HG03159 (cell line): ENCODE measurements at regions not wholly inside any gene's neighbourhood (a gene's known extent, or its start where the extent isn't known, plus 50 kb on each side); places are given as distances from the start of the nearest gene placed in this dataset.
"Not testable (repeated sequence)": the region's sequence is repeated elsewhere in the genome, so short reads cannot be mapped to it uniquely, and the experiment has no call there.

Source experiments
- ATAC-seq: cut with Tn5 transposase; IDR thresholded peaks from one replicate; pipeline ENCODE4 v1.9.1; 2021; ENCODE audit warnings: mild to moderate bottlenecking, moderate library complexity; ENCODE audit not compliant: unreplicated experiment

GRCh38 chr6:81625216-81625615 is 127.3 kb downstream of the TENT5A start:
- ATAC-seq = no peak

- no peak for ATAC-seq
Measured at GRCh38 chr6:81624453-81624852, 128.0 kb downstream of the TENT5A start.

GRCh38 chr6:81623106-81623759 is 129.2 kb downstream of the TENT5A start:
- ATAC-seq = no peak

- ATAC-seq = no peak
Measured at GRCh38 chr6:81621816-81622395, 130.6 kb downstream of the TENT5A start.

GRCh38 chr6:81614292-81614691 is 138.2 kb downstream of the TENT5A start:
- no peak for ATAC-seq

GRCh38 chr6:81613606-81614005 is 138.9 kb downstream of the TENT5A start:
- no peak for ATAC-seq

- no peak for ATAC-seq
Measured at GRCh38 chr6:81612136-81612535, 140.3 kb downstream of the TENT5A start.

- no peak for ATAC-seq
Measured at GRCh38 chr6:81609736-81610135, 142.7 kb downstream of the TENT5A start.

GRCh38 chr6:81608776-81609175 is 143.7 kb downstream of the TENT5A start:
- no peak for ATAC-seq

- no peak for ATAC-seq
Measured at GRCh38 chr6:81606965-81607381, 145.5 kb downstream of the TENT5A start.

- ATAC-seq = no peak
Measured at GRCh38 chr6:81605526-81605925, 147.0 kb downstream of the TENT5A start.

- ATAC-seq = no peak
Measured at GRCh38 chr6:81601918-81602317, 150.6 kb downstream of the TENT5A start.

GRCh38 chr6:81600488-81600887 is 152.0 kb downstream of the TENT5A start:
- not testable (repeated sequence) for ATAC-seq

GRCh38 chr6:81594501-81594900 is 158.0 kb downstream of the TENT5A start:
- ATAC-seq = no peak

- no peak for ATAC-seq
Measured at GRCh38 chr6:81590314-81590691, 162.2 kb downstream of the TENT5A start.

GRCh38 chr6:81589465-81590313 is 162.8 kb downstream of the TENT5A start:
- no peak for ATAC-seq

- ATAC-seq = not testable (repeated sequence)
Measured at GRCh38 chr6:81585686-81586085, 166.8 kb downstream of the TENT5A start.

GRCh38 chr6:81584156-81584555 is 168.3 kb downstream of the TENT5A start:
- ATAC-seq = not testable (repeated sequence)

GRCh38 chr6:81575442-81575841 is 177.0 kb downstream of the TENT5A start:
- no peak for ATAC-seq

- ATAC-seq = no peak
Measured at GRCh38 chr6:81572020-81572419, 180.5 kb downstream of the TENT5A start.

- no peak for ATAC-seq
Measured at GRCh38 chr6:81570681-81571080, 181.8 kb downstream of the TENT5A start.

GRCh38 chr6:81568973-81569372 is 183.5 kb downstream of the TENT5A start:
- no peak for ATAC-seq
